ENCODE measurements at regions not wholly inside any gene's neighbourhood (a gene's known extent, or its start where the extent isn't known, plus 50 kb on each side); places are given as distances from the start of the nearest gene placed in this dataset.

GRCh38 chr3:42037318-42037945, 53.7 kb upstream of the TRAK1 start:
- DNase-seq (ENCODE audit: low read depth in 2 of 2): no peak

GRCh38 chr3:42036483-42036823, 54.7 kb upstream of the TRAK1 start:
- DNase-seq (ENCODE audit: low read depth in 2 of 2): no peak

GRCh38 chr3:42035816-42036482, 55.2 kb upstream of the TRAK1 start:
- no peak for DNase-seq (ENCODE audit: low read depth in 2 of 2)

- no peak for DNase-seq (ENCODE audit: low read depth in 2 of 2)
Observed at GRCh38 chr3:42035007-42035406, 56.1 kb upstream of the TRAK1 start.

- no peak for DNase-seq (ENCODE audit: low read depth in 2 of 2)
Observed at GRCh38 chr3:42033741-42034140, 57.4 kb upstream of the TRAK1 start.

GRCh38 chr3:42032693-42033349, 58.3 kb upstream of the TRAK1 start:
- no peak for DNase-seq (ENCODE audit: low read depth in 2 of 2)

GRCh38 chr3:42031808-42032480, 59.2 kb upstream of the TRAK1 start:
- no peak for DNase-seq (ENCODE audit: low read depth in 2 of 2)

- no peak for DNase-seq (ENCODE audit: low read depth in 2 of 2)
Observed at GRCh38 chr3:42028474-42028873, 62.7 kb upstream of the TRAK1 start.

GRCh38 chr3:42027571-42027970, 63.6 kb upstream of the TRAK1 start:
- no peak for DNase-seq (ENCODE audit: low read depth in 2 of 2)

GRCh38 chr3:42025370-42026138, 63.7 kb upstream of the ULK4 start:
- no peak for DNase-seq (ENCODE audit: low read depth in 2 of 2)

- DNase-seq (ENCODE audit: low read depth in 2 of 2): no peak
Observed at GRCh38 chr3:42024591-42025351, 62.9 kb upstream of the ULK4 start.

- DNase-seq (ENCODE audit: low read depth in 2 of 2): peak; percentile 42 to 53
Observed at GRCh38 chr3:42023380-42023779, 61.5 kb upstream of the ULK4 start.

- no peak for DNase-seq (ENCODE audit: low read depth in 2 of 2)
Observed at GRCh38 chr3:42022355-42022754, 60.5 kb upstream of the ULK4 start.

- no peak for DNase-seq (ENCODE audit: low read depth in 2 of 2)
Observed at GRCh38 chr3:42020684-42021307, 58.9 kb upstream of the ULK4 start.

- DNase-seq (ENCODE audit: low read depth in 2 of 2): no peak
Observed at GRCh38 chr3:42019953-42020260, 58.0 kb upstream of the ULK4 start.

- no peak for DNase-seq (ENCODE audit: low read depth in 2 of 2)
Observed at GRCh38 chr3:42019144-42019952, 57.4 kb upstream of the ULK4 start.

- DNase-seq (ENCODE audit: low read depth in 2 of 2): no peak
Observed at GRCh38 chr3:42014921-42015533, 53.1 kb upstream of the ULK4 start.

- DNase-seq (ENCODE audit: low read depth in 2 of 2): no peak
Observed at GRCh38 chr3:42014458-42014920, 52.6 kb upstream of the ULK4 start.

GRCh38 chr3:42013691-42014457, 52.0 kb upstream of the ULK4 start:
- DNase-seq (ENCODE audit: low read depth in 2 of 2): no peak
